PC-3 (cell line): ENCODE measurements at regions not wholly inside any gene's neighbourhood (a gene's known extent, or its start where the extent isn't known, plus 50 kb on each side); places are given as distances from the start of the nearest gene placed in this dataset.

Source experiments
- CTCF ChIP-seq: fragments of 300-600 bp; sonication (generic); conservative IDR thresholded peaks from 2 replicates; pipeline ENCODE4 v1.5.1; 2017; ENCODE audit warnings: antibody characterized with exemption, low read depth, mild to moderate bottlenecking, low read length
- EZH2 ChIP-seq: fragments of 300-600 bp; sonication (generic); IDR thresholded peaks from one replicate; pipeline ENCODE4 v1.6.1; 2017; ENCODE audit warnings: antibody characterized with exemption, mild to moderate bottlenecking, low read length; ENCODE audit not compliant: unreplicated experiment

GRCh38 chr9:88733651-88734421 is 198.9 kb downstream of the NXNL2 start:
- no peak for TF ChIP-seq CTCF
- no peak for TF ChIP-seq EZH2
